Glutamatergic neuron (in vitro differentiated cells): ENCODE measurements at regions not wholly inside any gene's neighbourhood (a gene's known extent, or its start where the extent isn't known, plus 50 kb on each side); places are given as distances from the start of the nearest gene placed in this dataset.

Experiments
- DNase-seq: peaks from one replicate; pipeline ENCODE4 v3.0.0; 2022
- H3K27ac Mint-ChIP-seq: one replicate; pipeline ENCODE4 v1.8.0; 2020; ENCODE audit warnings: mild to moderate bottlenecking, mixed read lengths, inconsistent platforms; ENCODE audit not compliant: unreplicated experiment
- H3K27me3 Mint-ChIP-seq: one replicate; pipeline ENCODE4 v1.8.0; 2020; ENCODE audit warnings: mild to moderate bottlenecking, moderate library complexity, mixed read lengths, inconsistent platforms; ENCODE audit not compliant: unreplicated experiment
- H3K36me3 Mint-ChIP-seq: one replicate; pipeline ENCODE4 v1.8.0; 2020; ENCODE audit warnings: mild to moderate bottlenecking, mixed read lengths, inconsistent platforms; ENCODE audit not compliant: unreplicated experiment
- H3K4me1 Mint-ChIP-seq: one replicate; pipeline ENCODE4 v1.8.0; 2020; ENCODE audit warnings: mild to moderate bottlenecking, low read depth, mixed read lengths, inconsistent platforms; ENCODE audit not compliant: unreplicated experiment
- H3K4me3 Mint-ChIP-seq: one replicate; pipeline ENCODE4 v1.8.0; 2020; ENCODE audit warnings: mild to moderate bottlenecking, mixed read lengths, inconsistent platforms; ENCODE audit not compliant: unreplicated experiment
- H3K9me3 Mint-ChIP-seq: one replicate; pipeline ENCODE4 v1.8.0; 2020; ENCODE audit warnings: mild to moderate bottlenecking, moderate library complexity, mixed read lengths, inconsistent platforms; ENCODE audit not compliant: unreplicated experiment
- TF ChIP-seq, protein P1 (sequence below): fragments of 200-600 bp; sonication (generic); IDR thresholded peaks from one replicate; pipeline ENCODE4 v1.5.0; 2021; ENCODE audit not compliant: partially characterized antibody, unreplicated experiment

- Mint-ChIP-seq H3K27ac (no peak overlapping the region), H3K4me3 (no peak overlapping the region)
- TF ChIP-seq, protein P1, sequence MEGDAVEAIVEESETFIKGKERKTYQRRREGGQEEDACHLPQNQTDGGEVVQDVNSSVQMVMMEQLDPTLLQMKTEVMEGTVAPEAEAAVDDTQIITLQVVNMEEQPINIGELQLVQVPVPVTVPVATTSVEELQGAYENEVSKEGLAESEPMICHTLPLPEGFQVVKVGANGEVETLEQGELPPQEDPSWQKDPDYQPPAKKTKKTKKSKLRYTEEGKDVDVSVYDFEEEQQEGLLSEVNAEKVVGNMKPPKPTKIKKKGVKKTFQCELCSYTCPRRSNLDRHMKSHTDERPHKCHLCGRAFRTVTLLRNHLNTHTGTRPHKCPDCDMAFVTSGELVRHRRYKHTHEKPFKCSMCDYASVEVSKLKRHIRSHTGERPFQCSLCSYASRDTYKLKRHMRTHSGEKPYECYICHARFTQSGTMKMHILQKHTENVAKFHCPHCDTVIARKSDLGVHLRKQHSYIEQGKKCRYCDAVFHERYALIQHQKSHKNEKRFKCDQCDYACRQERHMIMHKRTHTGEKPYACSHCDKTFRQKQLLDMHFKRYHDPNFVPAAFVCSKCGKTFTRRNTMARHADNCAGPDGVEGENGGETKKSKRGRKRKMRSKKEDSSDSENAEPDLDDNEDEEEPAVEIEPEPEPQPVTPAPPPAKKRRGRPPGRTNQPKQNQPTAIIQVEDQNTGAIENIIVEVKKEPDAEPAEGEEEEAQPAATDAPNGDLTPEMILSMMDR = no peak
Measured at GRCh38 chr18:38444971-38445803, 879.6 kb upstream of the CELF4 start.

DNA sequence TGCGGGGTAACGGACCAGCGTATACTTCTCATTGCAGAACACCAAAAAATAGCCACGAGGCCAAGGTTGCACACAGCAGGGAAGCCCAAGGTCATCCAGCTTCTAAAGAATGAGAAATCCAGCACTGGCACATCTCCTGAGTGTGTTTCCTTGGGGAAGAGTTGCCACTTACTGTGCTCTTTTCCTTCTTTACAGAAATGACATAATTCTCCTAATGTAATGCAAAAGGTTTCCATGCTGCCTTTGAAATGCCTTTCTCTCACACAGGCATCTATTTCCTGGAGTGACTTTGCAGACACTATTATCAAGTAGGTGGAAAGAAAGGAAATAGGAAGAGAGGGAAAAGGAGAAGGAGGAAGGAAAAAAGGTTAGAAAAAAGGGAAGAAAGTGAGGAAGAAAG is 862.1 kb upstream of the CELF4 start:
- H3K27ac Mint-ChIP-seq = no peak overlapping the region
- TF ChIP-seq, protein P1 = no peak
- H3K36me3 Mint-ChIP-seq = no peaks in the 10 kb centered on the region
- no peaks in the 10 kb centered on the region for H3K9me3 Mint-ChIP-seq
- no peak overlapping the region for H3K4me3 Mint-ChIP-seq
- no peaks in the 10 kb centered on the region for H3K27me3 Mint-ChIP-seq
- peaks cover 5% of the 10 kb centered on the region for H3K4me1 Mint-ChIP-seq
- DNase-seq = no peak

More at GRCh38 chr18:38444971-38445803, 879.6 kb upstream of the CELF4 start:
- H3K4me1 Mint-ChIP-seq = peaks cover 14% of the 10 kb centered on the region
- no peak for DNase-seq
- no peaks in the 10 kb centered on the region for H3K27me3 Mint-ChIP-seq
- no peaks in the 10 kb centered on the region for H3K36me3 Mint-ChIP-seq
- no peaks in the 10 kb centered on the region for H3K9me3 Mint-ChIP-seq

DNA sequence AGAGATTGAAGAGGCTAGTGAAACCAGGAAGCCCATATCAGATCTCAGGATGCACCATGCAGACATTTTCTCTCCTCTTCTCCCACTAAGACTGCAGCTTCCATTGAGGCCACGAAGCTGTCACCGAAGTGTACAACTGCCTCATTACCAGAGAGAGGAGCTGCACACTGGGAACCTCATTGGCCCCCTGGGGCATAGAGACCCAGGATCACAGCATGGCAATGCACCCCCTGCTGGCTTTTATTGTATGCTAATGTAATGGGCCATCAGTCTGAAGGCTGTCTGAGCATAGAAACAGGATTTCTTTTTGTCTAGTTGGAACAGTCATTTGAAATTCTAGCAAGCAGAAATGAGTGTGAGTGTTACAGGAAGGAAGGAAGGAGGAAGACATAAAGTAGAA is 861.6 kb upstream of the CELF4 start:
- peaks cover 5% of the 10 kb centered on the region for H3K4me1 Mint-ChIP-seq
- no peaks in the 10 kb centered on the region for H3K9me3 Mint-ChIP-seq
- H3K36me3 Mint-ChIP-seq = no peaks in the 10 kb centered on the region
- no peaks in the 10 kb centered on the region for H3K27me3 Mint-ChIP-seq
- H3K27ac Mint-ChIP-seq = no peak overlapping the region
- TF ChIP-seq, protein P1 = no peak
- DNase-seq = peak; percentile 32
- H3K4me3 Mint-ChIP-seq = no peak overlapping the region

- no peaks in the 10 kb centered on the region for H3K9me3 Mint-ChIP-seq
- no peaks in the 10 kb centered on the region for H3K4me1 Mint-ChIP-seq
- no peak overlapping the region for H3K27ac Mint-ChIP-seq
- no peak overlapping the region for H3K4me3 Mint-ChIP-seq
- H3K27me3 Mint-ChIP-seq = no peaks in the 10 kb centered on the region
- H3K36me3 Mint-ChIP-seq = no peaks in the 10 kb centered on the region
- DNase-seq = no peak
- TF ChIP-seq, protein P1 = no peak
Measured at GRCh38 chr18:38421872-38422615, 856.4 kb upstream of the CELF4 start.

DNA sequence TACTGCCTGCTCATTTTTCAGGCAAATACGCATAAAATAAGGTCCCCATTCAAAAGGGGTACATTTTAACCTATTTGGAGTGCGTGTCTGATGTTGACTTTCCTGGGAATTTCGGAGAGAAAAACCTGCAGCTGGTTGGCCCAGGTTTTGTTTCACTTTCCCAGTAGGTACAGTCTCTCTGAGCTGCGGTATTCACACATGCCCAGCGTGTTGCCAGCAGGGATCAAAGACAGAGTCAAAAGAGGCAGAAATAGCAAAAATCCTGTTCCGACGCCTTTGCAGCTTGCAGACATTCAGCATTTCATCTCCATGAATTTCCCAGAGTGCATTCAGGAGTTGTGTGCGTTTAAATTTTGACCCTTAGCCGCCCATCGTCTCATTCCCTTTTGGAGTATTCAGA is 855.4 kb upstream of the CELF4 start:
- Mint-ChIP-seq H3K27me3 (no peaks in the 10 kb centered on the region), H3K9me3 (no peaks in the 10 kb centered on the region), H3K36me3 (no peaks in the 10 kb centered on the region), H3K27ac (no peak overlapping the region), H3K4me1 (no peaks in the 10 kb centered on the region), H3K4me3 (no peak overlapping the region)
- DNase-seq = no peak
- TF ChIP-seq, protein P1 = no peak
